CD14-positive monocyte (primary cell): ENCODE measurements at regions not wholly inside any gene's neighbourhood (a gene's known extent, or its start where the extent isn't known, plus 50 kb on each side); places are given as distances from the start of the nearest gene placed in this dataset.

ENCODE experiments used
- DNase-seq, 3 donors: peaks; one replicate each; pipeline ENCODE4 v3.0.0-alpha.2; 2011 to 2022
- H2AFZ ChIP-seq: 2 replicates; pipeline ENCODE4 v1.6.0; 2012; ENCODE audit warnings: mild to moderate bottlenecking, low read depth, low read length, inconsistent platforms; ENCODE audit not compliant: insufficient read depth, poor library complexity, severe bottlenecking
- H3K27ac ChIP-seq, 2 donors: 1 replicate in 1 of 2; 2 replicates in 1 of 2; pipeline ENCODE4 v1.5.1; 2012 to 2013; ENCODE audit warnings: low read length in 2 of 2, control low read depth in 1 of 2, inconsistent platforms in 1 of 2, low read depth in 1 of 2, mild to moderate bottlenecking in 1 of 2
- H3K27me3 ChIP-seq, 2 donors: one replicate each; pipeline versions ENCODE4 v1.6.0 to v1.6.1; 2011 to 2013; ENCODE audit warnings: low read length in 2 of 2; ENCODE audit not compliant: control insufficient read depth in 2 of 2, insufficient read depth in 2 of 2
- H3K36me3 ChIP-seq, 2 donors: replicated peaks in 1 of 2; 1 replicate in 1 of 2; 2 replicates in 1 of 2; pipeline versions ENCODE4 v1.5.1 to v1.6.1; 2012 to 2013; ENCODE audit warnings: low read length in 2 of 2, control low read depth in 1 of 2, inconsistent platforms in 1 of 2, mild to moderate bottlenecking in 1 of 2; ENCODE audit not compliant: insufficient read depth in 2 of 2, control insufficient read depth in 1 of 2
- H3K4me1 ChIP-seq, 2 donors: 1 replicate in 1 of 2; 2 replicates in 1 of 2; pipeline versions ENCODE4 v1.5.1 to v1.6.1; 2012 to 2013; ENCODE audit warnings: low read length in 2 of 2, control low read depth in 1 of 2, inconsistent platforms in 1 of 2, mild to moderate bottlenecking in 1 of 2, moderate library complexity in 1 of 2; ENCODE audit not compliant: insufficient read depth in 2 of 2, control insufficient read depth in 1 of 2
- H3K4me2 ChIP-seq: replicated peaks from 2 replicates; pipeline ENCODE3; 2012; ENCODE audit warnings: low read length, moderate library complexity, mild to moderate bottlenecking; ENCODE audit not compliant: poor library complexity, severe bottlenecking; ENCODE audit errors: extremely low read depth
- H3K4me3 ChIP-seq, 3 experiments: fragments of 200-600 bp in 1 of 3; sonication (generic) in 1 of 3; replicated peaks in 1 of 3; 1 replicate in 2 of 3; 2 replicates in 1 of 3; pipeline ENCODE4 v1.5.1; 2011 to 2013; ENCODE audit warnings: low read length in 3 of 3, mild to moderate bottlenecking in 3 of 3, control low read depth in 2 of 3, low read depth in 2 of 3, inconsistent platforms in 1 of 3, moderate library complexity in 1 of 3
- H3K79me2 ChIP-seq: 2 replicates; pipeline ENCODE4 v1.6.0; 2012; ENCODE audit warnings: mild to moderate bottlenecking, control low read depth, inconsistent platforms, low read length, moderate library complexity; ENCODE audit not compliant: insufficient read depth
- H3K9ac ChIP-seq: 2 replicates; pipeline ENCODE4 v1.6.0; 2017; ENCODE audit warnings: low read length, mild to moderate bottlenecking; ENCODE audit not compliant: insufficient read depth, poor library complexity, severe bottlenecking
- H3K9me3 ChIP-seq, 2 donors: replicated peaks in 1 of 2; 1 replicate in 1 of 2; 2 replicates in 1 of 2; pipeline versions ENCODE4 v1.5.1 to v1.6.1; 2012 to 2013; ENCODE audit warnings: low read length in 2 of 2, control low read depth in 1 of 2; ENCODE audit not compliant: control insufficient read depth in 1 of 2, insufficient read depth in 1 of 2
- H4K20me1 ChIP-seq: 2 replicates; pipeline ENCODE4 v1.6.0; 2012; ENCODE audit warnings: mild to moderate bottlenecking, low read length, control low read depth, moderate library complexity; ENCODE audit not compliant: insufficient read depth
- H3K27ac Mint-ChIP-seq, 7 donors: one replicate each; pipeline ENCODE4 v1.8.0; 2020; ENCODE audit warnings: mild to moderate bottlenecking in 7 of 7, mixed read lengths in 7 of 7, moderate library complexity in 6 of 7, inconsistent platforms in 2 of 7
- H3K27me3 Mint-ChIP-seq, 3 donors: one replicate each; pipeline ENCODE4 v1.8.0; 2021 to 2022; ENCODE audit warnings: low read depth in 3 of 3, mild to moderate bottlenecking in 3 of 3, mixed read lengths in 3 of 3, moderate library complexity in 3 of 3, inconsistent platforms in 1 of 3
- H3K36me3 Mint-ChIP-seq, 2 donors: one replicate each; pipeline ENCODE4 v1.8.0; 2020; ENCODE audit warnings: mixed read lengths in 2 of 2, inconsistent platforms in 1 of 2, mild to moderate bottlenecking in 1 of 2
- H3K4me1 Mint-ChIP-seq: one replicate; pipeline ENCODE4 v1.8.0; 2020; ENCODE audit warnings: mild to moderate bottlenecking, mixed read lengths
- H3K4me3 Mint-ChIP-seq, 2 donors: one replicate each; pipeline ENCODE4 v1.8.0; 2020; ENCODE audit warnings: mild to moderate bottlenecking in 2 of 2, mixed read lengths in 2 of 2, moderate library complexity in 1 of 2
- H3K9me3 Mint-ChIP-seq, 7 donors: one replicate each; pipeline ENCODE4 v1.8.0; 2020 to 2022; ENCODE audit warnings: mixed read lengths in 7 of 7, mild to moderate bottlenecking in 6 of 7, moderate library complexity in 6 of 7, inconsistent platforms in 2 of 7
- WGBS: methylation state at CpG from one replicate; pipeline ENCODE4 v1.1.5; 2013; ENCODE audit warnings: missing lambda C conversion rate; ENCODE audit not compliant: insufficient coverage; 5-methylcytosine and 5-hydroxymethylcytosine counted together
- intact Hi-C, 2 donors: fragments of 100-400 bp; cut with micrococcal nuclease; formaldehyde crosslinking; loops; one replicate each; pipeline versions ENCODE4 v1.15.0 to v1.15.1; 2023
- TF ChIP-seq, protein P1 (sequence below): fragments of 200-600 bp; IDR thresholded peaks from one replicate; pipeline ENCODE4 v1.8.0; 2022; ENCODE audit warnings: antibody characterized with exemption, mild to moderate bottlenecking

GRCh38 chr7:51869452-51869851 is 552.8 kb upstream of the COBL start:
- Histone ChIP-seq H3K9ac (no peak overlapping the region), H3K4me3 (no peak overlapping the region), H3K4me1 (no peaks in the 10 kb centered on the region), H3K4me2 (no peak overlapping the region), H3K9me3 (peaks cover 15 to 17% of the 10 kb centered on the region in 2 donors), H3K27ac (no peak overlapping the region), H4K20me1 (no peaks in the 10 kb centered on the region), H3K27me3 (no peaks in the 10 kb centered on the region), H3K36me3 (no peaks in the 10 kb centered on the region), H2AFZ (no peak overlapping the region), H3K79me2 (no peaks in the 10 kb centered on the region)
- Mint-ChIP-seq H3K36me3 (no peaks in the 10 kb centered on the region), H3K27ac (no peak overlapping the region), H3K27me3 (peaks cover 0 to 2% (median 1%) of the 10 kb centered on the region in 3 donors), H3K4me1 (no peaks in the 10 kb centered on the region), H3K9me3 (peaks cover 2 to 23% (median 19%) of the 10 kb centered on the region in 7 donors), H3K4me3 (no peak overlapping the region)
- DNase-seq, result no peak
- intact Hi-C loops, result no loop called here
- 79% methylated on average over 6 of the region's 6 CpGs for WGBS
- TF ChIP-seq, protein P1, sequence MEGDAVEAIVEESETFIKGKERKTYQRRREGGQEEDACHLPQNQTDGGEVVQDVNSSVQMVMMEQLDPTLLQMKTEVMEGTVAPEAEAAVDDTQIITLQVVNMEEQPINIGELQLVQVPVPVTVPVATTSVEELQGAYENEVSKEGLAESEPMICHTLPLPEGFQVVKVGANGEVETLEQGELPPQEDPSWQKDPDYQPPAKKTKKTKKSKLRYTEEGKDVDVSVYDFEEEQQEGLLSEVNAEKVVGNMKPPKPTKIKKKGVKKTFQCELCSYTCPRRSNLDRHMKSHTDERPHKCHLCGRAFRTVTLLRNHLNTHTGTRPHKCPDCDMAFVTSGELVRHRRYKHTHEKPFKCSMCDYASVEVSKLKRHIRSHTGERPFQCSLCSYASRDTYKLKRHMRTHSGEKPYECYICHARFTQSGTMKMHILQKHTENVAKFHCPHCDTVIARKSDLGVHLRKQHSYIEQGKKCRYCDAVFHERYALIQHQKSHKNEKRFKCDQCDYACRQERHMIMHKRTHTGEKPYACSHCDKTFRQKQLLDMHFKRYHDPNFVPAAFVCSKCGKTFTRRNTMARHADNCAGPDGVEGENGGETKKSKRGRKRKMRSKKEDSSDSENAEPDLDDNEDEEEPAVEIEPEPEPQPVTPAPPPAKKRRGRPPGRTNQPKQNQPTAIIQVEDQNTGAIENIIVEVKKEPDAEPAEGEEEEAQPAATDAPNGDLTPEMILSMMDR, result no peak

DNA sequence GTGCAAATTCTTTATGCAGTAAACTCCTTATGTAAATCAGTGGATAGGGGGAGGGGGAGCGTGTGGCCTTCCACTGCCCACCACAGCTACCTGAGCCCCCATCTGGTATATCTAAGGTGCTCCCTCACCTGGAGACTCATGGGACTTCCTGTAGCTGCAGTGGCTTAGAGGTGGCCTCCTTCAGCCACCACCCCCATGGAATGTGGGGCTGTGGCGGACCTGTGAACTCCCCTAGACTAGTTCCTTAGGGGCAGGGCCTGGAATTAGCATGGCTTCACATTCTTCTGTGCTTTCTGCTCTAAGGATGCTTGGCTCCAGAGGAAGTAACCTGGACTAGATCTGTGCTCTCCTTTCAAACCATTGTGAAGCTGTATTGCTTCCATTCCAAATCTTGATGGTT is 550.5 kb upstream of the COBL start:
- H2AFZ ChIP-seq, result no peak overlapping the region
- Mint-ChIP-seq H3K9me3 (peaks cover 2 to 19% (median 12%) of the 10 kb centered on the region in 7 donors), H3K36me3 (no peaks in the 10 kb centered on the region), H3K27me3 (peaks cover 0 to 2% (median 1%) of the 10 kb centered on the region in 3 donors), H3K4me1 (no peaks in the 10 kb centered on the region), H3K27ac (no peak overlapping the region), H3K4me3 (no peak overlapping the region)
- H3K9ac ChIP-seq, result no peak overlapping the region
- H3K9me3 ChIP-seq, result peaks cover 9 to 17% of the 10 kb centered on the region in 2 donors
- no CpG with 5 or more reads among the region's 2 CpGs for WGBS
- DNase-seq, result no peak
- H3K79me2 ChIP-seq, result no peaks in the 10 kb centered on the region
- H3K4me1 ChIP-seq, result no peaks in the 10 kb centered on the region
- H3K27ac ChIP-seq, result no peak overlapping the region
- H3K4me3 ChIP-seq, result no peak overlapping the region
- TF ChIP-seq, protein P1, result no peak
- H3K27me3 ChIP-seq, result no peaks in the 10 kb centered on the region
- no peaks in the 10 kb centered on the region for H4K20me1 ChIP-seq
- intact Hi-C loops, result no loop called here
- no peak overlapping the region for H3K4me2 ChIP-seq
- H3K36me3 ChIP-seq, result no peaks in the 10 kb centered on the region
